Caki2 (cell line): ENCODE measurements at regions not wholly inside any gene's neighbourhood (a gene's known extent, or its start where the extent isn't known, plus 50 kb on each side); places are given as distances from the start of the nearest gene placed in this dataset.
"Not testable (repeated sequence)": the region's sequence is repeated elsewhere in the genome, so short reads cannot be mapped to it uniquely, and the experiment has no call there.

Experiments
- DNase-seq: peaks from one replicate; pipeline ENCODE4 v3.0.0-alpha.2; 2015; ENCODE audit warnings: low read depth
- in situ Hi-C: cut with HindIII; loops from 2 replicates; pipeline ENCODE4 v1.10.0; 2016; ENCODE audit warnings: low sequenced_read_pairs, low pct_unique_long_range_greater_than_20kb, mixed read lengths

GRCh38 chr3:67123914-67124313 is 125.8 kb downstream of the KBTBD8 start:
- DNase-seq, result no peak
- in situ Hi-C loops, result no loop called here

- in situ Hi-C loops, result no loop called here
- DNase-seq, result no peak
Observed at GRCh38 chr3:67127254-67127653, 129.1 kb downstream of the KBTBD8 start.

- in situ Hi-C loops, result no loop called here
Observed at GRCh38 chr3:67142432-67142831, 144.3 kb downstream of the KBTBD8 start.

GRCh38 chr3:67145738-67146137 is 147.6 kb downstream of the KBTBD8 start:
- in situ Hi-C loops, result no loop called here
- no peak for DNase-seq

More at GRCh38 chr3:67142432-67142831, 144.3 kb downstream of the KBTBD8 start:
- no peak for DNase-seq

GRCh38 chr3:67154429-67154828 is 156.3 kb downstream of the KBTBD8 start:
- no peak for DNase-seq
- in situ Hi-C loops, result no loop called here

- in situ Hi-C loops, result no loop called here
- DNase-seq, result no peak
Observed at GRCh38 chr3:67167481-67167880, 169.4 kb downstream of the KBTBD8 start.

- no peak for DNase-seq
- in situ Hi-C loops, result no loop called here
Observed at GRCh38 chr3:67171841-67172240, 173.7 kb downstream of the KBTBD8 start.

GRCh38 chr3:67173130-67173529 is 175.0 kb downstream of the KBTBD8 start:
- in situ Hi-C loops, result not testable (repeated sequence)

GRCh38 chr3:67176396-67176795 is 178.3 kb downstream of the KBTBD8 start:
- in situ Hi-C loops, result no loop called here
- DNase-seq, result no peak

More at GRCh38 chr3:67173130-67173529, 175.0 kb downstream of the KBTBD8 start:
- DNase-seq, result not testable (repeated sequence)

- DNase-seq, result no peak
- in situ Hi-C loops, result no loop called here
Observed at GRCh38 chr3:67192466-67192865, 194.4 kb downstream of the KBTBD8 start.

- no peak for DNase-seq
- in situ Hi-C loops, result no loop called here
Observed at GRCh38 chr3:67196677-67197076, 198.6 kb downstream of the KBTBD8 start.

GRCh38 chr3:67198374-67198773 is 200.3 kb downstream of the KBTBD8 start:
- no peak for DNase-seq
- in situ Hi-C loops, result no loop called here

- DNase-seq, result no peak
Observed at GRCh38 chr3:67200618-67201017, 202.5 kb downstream of the KBTBD8 start.

GRCh38 chr3:67201026-67201425 is 202.9 kb downstream of the KBTBD8 start:
- DNase-seq, result no peak
- in situ Hi-C loops, result no loop called here

More at GRCh38 chr3:67200618-67201017, 202.5 kb downstream of the KBTBD8 start:
- in situ Hi-C loops, result no loop called here

GRCh38 chr3:67202053-67202452 is 203.9 kb downstream of the KBTBD8 start:
- DNase-seq, result no peak
- in situ Hi-C loops, result no loop called here

- DNase-seq, result no peak
- in situ Hi-C loops, result no loop called here
Observed at GRCh38 chr3:67204951-67205350, 206.8 kb downstream of the KBTBD8 start.

- in situ Hi-C loops, result no loop called here
- DNase-seq, result no peak
Observed at GRCh38 chr3:67215690-67216089, 217.6 kb downstream of the KBTBD8 start.

GRCh38 chr3:67227030-67227429 is 228.9 kb downstream of the KBTBD8 start:
- in situ Hi-C loops, result no loop called here
- no peak for DNase-seq

- in situ Hi-C loops, result no loop called here
- no peak for DNase-seq
Observed at GRCh38 chr3:67228136-67228535, 230.0 kb downstream of the KBTBD8 start.

- in situ Hi-C loops, result no loop called here
- no peak for DNase-seq
Observed at GRCh38 chr3:67232642-67233041, 234.5 kb downstream of the KBTBD8 start.

GRCh38 chr3:67239353-67239752 is 241.2 kb downstream of the KBTBD8 start:
- no peak for DNase-seq
- in situ Hi-C loops, result no loop called here
